Astrocyte of the spinal cord (primary cell): ENCODE measurements at regions not wholly inside any gene's neighbourhood (a gene's known extent, or its start where the extent isn't known, plus 50 kb on each side); places are given as distances from the start of the nearest gene placed in this dataset.
A peak's percentile ranks its signal among the peaks of the same experiment; 100 is the strongest.

Experiments used
- DNase-seq: peaks from one replicate; pipeline ENCODE4 v3.0.0; 2011; ENCODE audit warnings: low read depth, low spot score
- H3K4me3 ChIP-seq: 2 replicates; pipeline ENCODE4 v1.5.1; 2011; ENCODE audit warnings: low read depth, mild to moderate bottlenecking, low read length, moderate library complexity
- in situ Hi-C: cut with HindIII; loops from 2 replicates; pipeline ENCODE4 v1.10.0; 2017; ENCODE audit warnings: low sequenced_read_pairs
- TF ChIP-seq, protein P1 (sequence below): IDR thresholded peaks from 2 replicates; pipeline ENCODE4 v1.5.1; 2012; ENCODE audit warnings: low read depth, mild to moderate bottlenecking, low read length, inconsistent platforms

DNA sequence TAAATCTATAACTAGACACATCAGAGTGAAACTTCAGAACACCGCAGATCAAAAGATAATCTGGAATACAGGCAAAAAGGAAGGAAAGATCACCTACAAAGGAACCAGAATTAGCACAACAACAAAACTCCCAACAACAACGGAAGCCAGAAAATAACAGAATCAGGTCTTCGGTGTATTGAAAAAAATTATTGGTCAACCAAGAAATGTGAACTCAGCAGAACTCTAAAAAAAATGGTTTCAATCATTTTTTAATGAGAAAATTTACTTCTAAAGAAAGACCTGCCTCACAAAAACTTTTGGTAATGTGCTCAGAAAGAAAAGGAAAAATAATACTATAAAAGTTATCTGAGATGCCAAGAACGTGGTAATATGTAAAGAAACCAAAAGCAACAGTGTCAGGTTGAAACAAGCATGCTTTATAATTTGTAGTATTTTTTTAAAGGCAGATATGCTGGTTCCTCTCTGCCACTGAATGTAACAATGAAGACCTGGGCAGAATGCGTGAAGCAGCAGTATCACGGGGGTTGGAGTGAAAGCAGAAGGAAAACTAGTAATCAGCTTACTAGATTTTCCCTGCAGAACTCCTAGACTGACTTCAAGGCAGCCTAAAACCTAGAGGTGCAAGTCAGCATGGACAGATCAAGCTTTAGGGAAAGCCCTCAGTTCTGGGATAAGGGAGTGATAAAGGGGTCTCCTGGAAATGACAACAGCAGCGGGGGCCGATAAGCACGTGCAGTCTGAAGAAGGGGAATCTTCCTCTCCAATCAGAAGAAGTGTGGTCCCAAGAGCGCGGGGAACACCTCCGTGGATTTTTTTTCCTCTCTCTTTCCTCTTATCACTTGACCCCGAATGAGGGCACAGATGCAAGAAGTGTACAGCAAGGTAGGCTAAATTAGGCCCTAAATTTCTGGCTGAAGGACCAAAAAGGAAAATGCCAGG lies 80.9 kb upstream of the TEKT1 start:
- in situ Hi-C loops, result no loop called here

GRCh38 chr17:6913608-6914443 lies 82.0 kb upstream of the ALOX12 start:
- DNase-seq, result peak; percentile 44
- TF ChIP-seq, protein P1, sequence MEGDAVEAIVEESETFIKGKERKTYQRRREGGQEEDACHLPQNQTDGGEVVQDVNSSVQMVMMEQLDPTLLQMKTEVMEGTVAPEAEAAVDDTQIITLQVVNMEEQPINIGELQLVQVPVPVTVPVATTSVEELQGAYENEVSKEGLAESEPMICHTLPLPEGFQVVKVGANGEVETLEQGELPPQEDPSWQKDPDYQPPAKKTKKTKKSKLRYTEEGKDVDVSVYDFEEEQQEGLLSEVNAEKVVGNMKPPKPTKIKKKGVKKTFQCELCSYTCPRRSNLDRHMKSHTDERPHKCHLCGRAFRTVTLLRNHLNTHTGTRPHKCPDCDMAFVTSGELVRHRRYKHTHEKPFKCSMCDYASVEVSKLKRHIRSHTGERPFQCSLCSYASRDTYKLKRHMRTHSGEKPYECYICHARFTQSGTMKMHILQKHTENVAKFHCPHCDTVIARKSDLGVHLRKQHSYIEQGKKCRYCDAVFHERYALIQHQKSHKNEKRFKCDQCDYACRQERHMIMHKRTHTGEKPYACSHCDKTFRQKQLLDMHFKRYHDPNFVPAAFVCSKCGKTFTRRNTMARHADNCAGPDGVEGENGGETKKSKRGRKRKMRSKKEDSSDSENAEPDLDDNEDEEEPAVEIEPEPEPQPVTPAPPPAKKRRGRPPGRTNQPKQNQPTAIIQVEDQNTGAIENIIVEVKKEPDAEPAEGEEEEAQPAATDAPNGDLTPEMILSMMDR, result peak; percentile 82
- in situ Hi-C loops, result no loop called here
- no peak overlapping the region for H3K4me3 ChIP-seq

More for the DNA sequence above, 80.9 kb upstream of the TEKT1 start:
- DNase-seq, result no peak
- TF ChIP-seq, protein P1, result no peak
- no peak overlapping the region for H3K4me3 ChIP-seq

DNA sequence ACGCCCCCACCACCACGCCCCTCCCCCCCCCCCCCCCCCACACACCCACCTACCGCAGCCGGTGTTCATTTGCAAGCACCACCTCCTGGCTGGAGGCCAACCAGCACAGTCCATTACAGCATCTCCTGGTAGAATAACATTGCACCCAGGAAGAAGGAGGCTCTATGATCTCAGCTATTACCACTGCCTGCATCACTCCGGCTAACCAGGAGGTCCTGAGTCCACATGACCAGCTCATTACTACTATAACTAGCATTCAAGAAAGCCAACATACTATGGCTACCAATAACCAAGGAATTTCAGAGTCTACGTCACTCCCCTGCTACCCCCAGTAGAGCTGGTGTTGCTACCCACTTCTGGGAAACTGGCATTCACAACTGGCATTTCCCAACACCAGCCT lies 81.1 kb upstream of the ALOX12 start:
- no peak overlapping the region for H3K4me3 ChIP-seq
- in situ Hi-C loops, result no loop called here
- no peak for DNase-seq
- TF ChIP-seq, protein P1, result no peak

- TF ChIP-seq, protein P1, result no peak
- no peak overlapping the region for H3K4me3 ChIP-seq
- in situ Hi-C loops, result no loop called here
- no peak for DNase-seq
These were observed 80.2 kb upstream of the ALOX12 start for GRCh38 chr17:6915620-6916019.

DNA sequence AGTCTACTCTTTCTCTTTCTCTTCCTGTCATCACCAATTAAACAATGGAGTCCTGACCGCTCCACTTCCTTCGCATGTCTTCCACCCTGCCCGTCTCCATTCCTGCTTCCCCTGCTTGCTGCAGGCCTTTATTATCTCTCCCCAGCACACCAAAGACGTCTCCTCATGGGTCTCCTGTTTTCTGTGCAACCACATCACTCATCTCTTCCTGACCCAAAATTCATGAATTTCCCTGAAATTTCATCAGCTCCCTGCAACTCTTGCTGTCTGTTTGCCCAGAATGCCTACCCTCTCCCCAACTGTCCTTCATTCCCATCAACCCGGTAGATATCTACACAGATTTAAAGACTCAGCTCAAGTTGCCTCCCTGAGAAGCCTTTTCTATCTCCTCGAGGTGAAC lies 76.7 kb upstream of the ALOX12 start:
- in situ Hi-C loops, result no loop called here
- TF ChIP-seq, protein P1, result no peak
- H3K4me3 ChIP-seq, result no peak overlapping the region
- no peak for DNase-seq

DNA sequence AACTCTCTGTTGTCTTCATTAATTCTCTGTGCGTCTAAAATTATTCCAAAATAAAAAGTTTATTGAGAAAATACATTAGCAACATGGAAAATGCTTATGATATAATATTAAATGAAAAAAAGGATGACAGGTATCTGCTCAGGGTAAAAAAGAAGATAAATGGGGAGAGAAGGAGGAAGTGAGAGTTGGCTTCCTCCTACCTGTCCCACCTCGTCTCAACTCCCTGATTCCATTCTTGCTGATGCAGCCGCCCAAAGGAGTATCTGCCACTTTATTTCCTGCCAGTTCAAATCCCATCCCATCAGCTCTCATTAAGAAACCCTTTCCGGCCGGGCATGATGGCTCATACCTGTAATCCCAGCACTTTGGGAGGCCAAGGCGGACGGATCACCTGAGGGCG lies 72.5 kb upstream of the ALOX12 start:
- TF ChIP-seq, protein P1, result no peak
- no peak overlapping the region for H3K4me3 ChIP-seq
- DNase-seq, result no peak
- in situ Hi-C loops, result no loop called here
